Parathyroid adenoma (tissue), 2 donors: ENCODE measurements at regions not wholly inside any gene's neighbourhood (a gene's known extent, or its start where the extent isn't known, plus 50 kb on each side); places are given as distances from the start of the nearest gene placed in this dataset.

Experiments
- H2AFZ ChIP-seq: fragments of 300-600 bp; sonication (generic); one replicate; pipeline ENCODE4 v1.7.0; 2017; ENCODE audit warnings: antibody characterized with exemption, mild to moderate bottlenecking
- H3K27ac ChIP-seq: fragments of 300-600 bp; sonication (generic); one replicate; pipeline ENCODE4 v1.7.0; 2017
- H3K27me3 ChIP-seq: fragments of 300-600 bp; sonication (generic); one replicate; pipeline ENCODE4 v1.7.0; 2017; ENCODE audit warnings: low read length; ENCODE audit not compliant: control insufficient read depth, insufficient read depth
- H3K36me3 ChIP-seq: fragments of 300-600 bp; sonication (generic); one replicate; pipeline ENCODE4 v1.7.0; 2017; ENCODE audit warnings: low read length; ENCODE audit not compliant: control insufficient read depth, insufficient read depth
- H3K4me1 ChIP-seq: fragments of 300-600 bp; sonication (generic); one replicate; pipeline ENCODE4 v1.7.0; 2017; ENCODE audit warnings: control low read depth
- H3K4me2 ChIP-seq: fragments of 300-600 bp; sonication (generic); one replicate; pipeline ENCODE4 v1.7.0; 2017; ENCODE audit warnings: low read length
- H3K4me3 ChIP-seq: fragments of 300-600 bp; sonication (generic); one replicate; pipeline ENCODE4 v1.7.0; 2017; ENCODE audit warnings: low read depth, low read length
- H3K79me2 ChIP-seq: fragments of 300-600 bp; sonication (generic); one replicate; pipeline ENCODE4 v1.7.0; 2017; ENCODE audit warnings: control low read depth
- H3K9ac ChIP-seq: fragments of 300-600 bp; sonication (generic); one replicate; pipeline ENCODE4 v1.7.0; 2017; ENCODE audit warnings: mild to moderate bottlenecking
- H3K9me3 ChIP-seq: fragments of 300-600 bp; sonication (generic); one replicate; pipeline ENCODE4 v1.7.0; 2017; ENCODE audit warnings: low read length; ENCODE audit not compliant: control insufficient read depth
- TF ChIP-seq, protein P1 (sequence below): fragments of 300-600 bp; sonication (generic); IDR thresholded peaks from one replicate; pipeline ENCODE4 v1.7.0; 2017; ENCODE audit warnings: antibody characterized with exemption, mild to moderate bottlenecking
- donor health status: primary hyperparathyroidism.

DNA sequence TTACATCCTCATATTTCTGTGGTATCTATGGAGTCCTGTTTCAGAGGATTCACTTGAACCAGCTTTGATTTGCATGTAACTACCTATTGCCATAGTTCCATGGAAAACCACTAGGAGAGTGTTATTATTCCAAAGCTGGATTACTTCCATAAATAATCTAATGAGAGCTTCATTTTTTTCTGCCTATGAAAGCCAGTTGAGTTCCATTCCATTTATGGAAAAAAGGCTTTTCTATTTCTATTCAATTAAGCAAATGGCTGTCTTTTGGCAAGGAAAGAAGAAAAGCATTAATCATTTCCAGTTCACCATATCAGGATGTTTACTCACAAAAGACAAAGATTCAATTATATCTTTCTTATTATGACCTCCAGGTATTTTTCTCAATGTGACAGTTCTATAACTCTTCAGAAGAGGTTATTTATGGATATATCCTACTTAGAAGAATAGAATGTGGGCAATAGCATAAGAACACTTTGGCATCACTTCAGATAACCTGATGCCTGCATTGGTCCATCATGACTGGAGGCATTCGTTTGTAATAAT, 259.9 kb upstream of the ZPLD1 start:
- H2AFZ ChIP-seq, result no peak overlapping the region
- no peak overlapping the region for H3K4me3 ChIP-seq
- no peaks in the 10 kb centered on the region for H3K79me2 ChIP-seq
- H3K4me2 ChIP-seq, result no peak overlapping the region
- H3K27me3 ChIP-seq, result no peaks in the 10 kb centered on the region
- H3K4me1 ChIP-seq, result no peaks in the 10 kb centered on the region
- TF ChIP-seq, protein P1, sequence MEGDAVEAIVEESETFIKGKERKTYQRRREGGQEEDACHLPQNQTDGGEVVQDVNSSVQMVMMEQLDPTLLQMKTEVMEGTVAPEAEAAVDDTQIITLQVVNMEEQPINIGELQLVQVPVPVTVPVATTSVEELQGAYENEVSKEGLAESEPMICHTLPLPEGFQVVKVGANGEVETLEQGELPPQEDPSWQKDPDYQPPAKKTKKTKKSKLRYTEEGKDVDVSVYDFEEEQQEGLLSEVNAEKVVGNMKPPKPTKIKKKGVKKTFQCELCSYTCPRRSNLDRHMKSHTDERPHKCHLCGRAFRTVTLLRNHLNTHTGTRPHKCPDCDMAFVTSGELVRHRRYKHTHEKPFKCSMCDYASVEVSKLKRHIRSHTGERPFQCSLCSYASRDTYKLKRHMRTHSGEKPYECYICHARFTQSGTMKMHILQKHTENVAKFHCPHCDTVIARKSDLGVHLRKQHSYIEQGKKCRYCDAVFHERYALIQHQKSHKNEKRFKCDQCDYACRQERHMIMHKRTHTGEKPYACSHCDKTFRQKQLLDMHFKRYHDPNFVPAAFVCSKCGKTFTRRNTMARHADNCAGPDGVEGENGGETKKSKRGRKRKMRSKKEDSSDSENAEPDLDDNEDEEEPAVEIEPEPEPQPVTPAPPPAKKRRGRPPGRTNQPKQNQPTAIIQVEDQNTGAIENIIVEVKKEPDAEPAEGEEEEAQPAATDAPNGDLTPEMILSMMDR, result no peak
- no peaks in the 10 kb centered on the region for H3K36me3 ChIP-seq
- no peaks in the 10 kb centered on the region for H3K9me3 ChIP-seq
- H3K9ac ChIP-seq, result no peak overlapping the region
- H3K27ac ChIP-seq, result no peak overlapping the region

GRCh38 chr3:102176333-102177050, 258.3 kb upstream of the ZPLD1 start:
- Histone ChIP-seq H3K9ac (no peak overlapping the region), H3K79me2 (no peaks in the 10 kb centered on the region), H3K36me3 (no peaks in the 10 kb centered on the region), H3K27ac (no peak overlapping the region), H2AFZ (no peak overlapping the region), H3K4me1 (no peaks in the 10 kb centered on the region), H3K4me2 (no peak overlapping the region), H3K27me3 (no peaks in the 10 kb centered on the region), H3K4me3 (no peak overlapping the region), H3K9me3 (no peaks in the 10 kb centered on the region)
- TF ChIP-seq, protein P1, result no peak

- Histone ChIP-seq H3K36me3 (no peaks in the 10 kb centered on the region), H3K9ac (no peak overlapping the region), H3K4me1 (no peaks in the 10 kb centered on the region), H3K4me3 (no peak overlapping the region), H3K4me2 (no peak overlapping the region), H3K27me3 (no peaks in the 10 kb centered on the region), H3K27ac (no peak overlapping the region), H2AFZ (no peak overlapping the region), H3K9me3 (no peaks in the 10 kb centered on the region), H3K79me2 (no peaks in the 10 kb centered on the region)
- TF ChIP-seq, protein P1, result no peak
Measured at GRCh38 chr3:102177075-102177755, 257.6 kb upstream of the ZPLD1 start.

DNA sequence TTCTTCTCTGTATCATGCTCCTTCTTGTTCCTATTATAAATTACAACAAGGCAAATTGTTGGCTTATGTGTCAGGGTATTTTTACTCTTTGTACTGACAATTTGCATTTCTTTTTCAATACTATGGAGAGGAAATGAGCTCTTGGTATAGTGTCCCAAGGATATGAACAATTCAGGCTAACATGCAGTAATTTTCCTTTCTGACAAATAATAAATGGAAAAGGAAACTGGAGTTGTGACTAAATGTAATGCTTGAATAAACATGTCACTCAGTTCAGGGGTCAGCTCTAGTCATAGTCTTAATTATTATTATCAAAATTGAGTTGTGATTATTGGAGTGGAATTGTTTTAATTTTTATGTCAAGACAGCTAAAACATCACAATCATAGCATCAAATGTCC, 256.0 kb upstream of the ZPLD1 start:
- Histone ChIP-seq H3K79me2 (no peaks in the 10 kb centered on the region), H2AFZ (no peak overlapping the region), H3K4me3 (no peak overlapping the region), H3K4me2 (no peak overlapping the region), H3K9ac (no peak overlapping the region), H3K27me3 (no peaks in the 10 kb centered on the region), H3K4me1 (no peaks in the 10 kb centered on the region), H3K27ac (no peak overlapping the region), H3K9me3 (no peaks in the 10 kb centered on the region), H3K36me3 (no peaks in the 10 kb centered on the region)
- TF ChIP-seq, protein P1, result no peak
